ENCODE measurements at regions not wholly inside any gene's neighbourhood (a gene's known extent, or its start where the extent isn't known, plus 50 kb on each side); places are given as distances from the start of the nearest gene placed in this dataset.

- TF ChIP-seq CTCF (conservative IDR thresholded peaks at IDR 0.05; ENCODE audit: low read depth): no peak
- CTCF ChIA-PET: no interaction called here
- no peak overlapping the region for H3K27ac ChIP-seq
- POLR2A ChIA-PET (ENCODE audit: low non-redundant PET): no interaction called here
- no peak for DNase-seq (ENCODE audit: low spot score)
Observed at GRCh38 chr2:22283436-22283835, 1101.5 kb upstream of the KLHL29 start.

- CTCF ChIA-PET: no interaction called here
Observed at GRCh38 chr2:22290302-22290701, 1094.7 kb upstream of the KLHL29 start.

GRCh38 chr2:22290909-22291473 is 1094.0 kb upstream of the KLHL29 start:
- no peak overlapping the region for H3K27ac ChIP-seq
- DNase-seq (ENCODE audit: low spot score): no peak
- no peak for TF ChIP-seq CTCF (conservative IDR thresholded peaks at IDR 0.05; ENCODE audit: low read depth)
- ChIA-PET CTCF (no interaction called here), POLR2A (ENCODE audit: low non-redundant PET) (no interaction called here)

More at GRCh38 chr2:22290302-22290701, 1094.7 kb upstream of the KLHL29 start:
- H3K27ac ChIP-seq: no peak overlapping the region
- no peak for DNase-seq (ENCODE audit: low spot score)
- no peak for TF ChIP-seq CTCF (conservative IDR thresholded peaks at IDR 0.05; ENCODE audit: low read depth)
- POLR2A ChIA-PET (ENCODE audit: low non-redundant PET): no interaction called here

GRCh38 chr2:22301228-22301627 is 1083.8 kb upstream of the KLHL29 start:
- no peak for DNase-seq (ENCODE audit: low spot score)
- no peak for TF ChIP-seq CTCF (conservative IDR thresholded peaks at IDR 0.05; ENCODE audit: low read depth)
- CTCF ChIA-PET: no interaction called here
- POLR2A ChIA-PET (ENCODE audit: low non-redundant PET): no interaction called here
- H3K27ac ChIP-seq: no peak overlapping the region

GRCh38 chr2:22326250-22326649 is 1058.7 kb upstream of the KLHL29 start:
- no peak for DNase-seq (ENCODE audit: low spot score)

GRCh38 chr2:22329211-22330154 is 1055.5 kb upstream of the KLHL29 start:
- TF ChIP-seq CTCF (conservative IDR thresholded peaks at IDR 0.05; ENCODE audit: low read depth): no peak
- ChIA-PET POLR2A (ENCODE audit: low non-redundant PET) (no interaction called here), CTCF (interaction anchor here (0.6 kb wide), 1 partner anchor 923 kb away, joined by 3 read pairs; no protein-coding TSS in a partner anchor)
- H3K27ac ChIP-seq: no peak overlapping the region
- DNase-seq (ENCODE audit: low spot score): no peak

More at GRCh38 chr2:22326250-22326649, 1058.7 kb upstream of the KLHL29 start:
- POLR2A ChIA-PET (ENCODE audit: low non-redundant PET): no interaction called here
- H3K27ac ChIP-seq: no peak overlapping the region
- CTCF ChIA-PET: no interaction called here
- no peak for TF ChIP-seq CTCF (conservative IDR thresholded peaks at IDR 0.05; ENCODE audit: low read depth)
